RWPE2 (cell line): ENCODE measurements at regions not wholly inside any gene's neighbourhood (a gene's known extent, or its start where the extent isn't known, plus 50 kb on each side); places are given as distances from the start of the nearest gene placed in this dataset.

Experiments
- ATAC-seq: fragments of 200-7000 bp; cut with Tn5 transposase; 3 replicates; pipeline ENCODE4 v1.9.1; 2021; ENCODE audit warnings: low read depth
- DNase-seq: peaks from one replicate; pipeline ENCODE4 v3.0.0-alpha.2; 2020; ENCODE audit warnings: low spot score
- H3K27ac ChIP-seq: fragments of 450-650 bp; 2 replicates; pipeline ENCODE4 v1.5.1; 2017; ENCODE audit warnings: mild to moderate bottlenecking; ENCODE audit not compliant: poor library complexity, severe bottlenecking
- H3K27me3 ChIP-seq: fragments of 250-450 bp; sonication (Bioruptor Pico); 2 replicates; pipeline ENCODE4 v1.5.1; 2021; ENCODE audit warnings: mild to moderate bottlenecking, moderate library complexity; ENCODE audit not compliant: insufficient read depth, poor library complexity, severe bottlenecking
- H3K36me3 ChIP-seq: fragments of 250-450 bp; sonication (Bioruptor Pico); 2 replicates; pipeline ENCODE4 v1.5.1; 2020; ENCODE audit warnings: low read depth, mild to moderate bottlenecking, moderate library complexity
- H3K4me1 ChIP-seq: fragments of 250-450 bp; sonication (Bioruptor Pico); 2 replicates; pipeline ENCODE4 v1.5.1; 2021; ENCODE audit warnings: mild to moderate bottlenecking, moderate library complexity; ENCODE audit not compliant: insufficient read depth, poor library complexity, severe bottlenecking
- H3K4me3 ChIP-seq: fragments of 250-450 bp; sonication (Bioruptor Pico); 2 replicates; pipeline ENCODE4 v1.5.1; 2021; ENCODE audit warnings: mild to moderate bottlenecking, moderate library complexity; ENCODE audit not compliant: severe bottlenecking
- H3K9me3 ChIP-seq: fragments of 250-450 bp; sonication (Bioruptor Pico); 2 replicates; pipeline ENCODE4 v1.5.1; 2021; ENCODE audit warnings: mild to moderate bottlenecking, moderate library complexity; ENCODE audit not compliant: severe bottlenecking
- TF ChIP-seq, protein P1 (sequence below): fragments of 450-650 bp; IDR thresholded peaks from one replicate; pipeline ENCODE4 v1.5.1; 2017; ENCODE audit warnings: mild to moderate bottlenecking, moderate library complexity; ENCODE audit not compliant: poor library complexity, severe bottlenecking

DNA sequence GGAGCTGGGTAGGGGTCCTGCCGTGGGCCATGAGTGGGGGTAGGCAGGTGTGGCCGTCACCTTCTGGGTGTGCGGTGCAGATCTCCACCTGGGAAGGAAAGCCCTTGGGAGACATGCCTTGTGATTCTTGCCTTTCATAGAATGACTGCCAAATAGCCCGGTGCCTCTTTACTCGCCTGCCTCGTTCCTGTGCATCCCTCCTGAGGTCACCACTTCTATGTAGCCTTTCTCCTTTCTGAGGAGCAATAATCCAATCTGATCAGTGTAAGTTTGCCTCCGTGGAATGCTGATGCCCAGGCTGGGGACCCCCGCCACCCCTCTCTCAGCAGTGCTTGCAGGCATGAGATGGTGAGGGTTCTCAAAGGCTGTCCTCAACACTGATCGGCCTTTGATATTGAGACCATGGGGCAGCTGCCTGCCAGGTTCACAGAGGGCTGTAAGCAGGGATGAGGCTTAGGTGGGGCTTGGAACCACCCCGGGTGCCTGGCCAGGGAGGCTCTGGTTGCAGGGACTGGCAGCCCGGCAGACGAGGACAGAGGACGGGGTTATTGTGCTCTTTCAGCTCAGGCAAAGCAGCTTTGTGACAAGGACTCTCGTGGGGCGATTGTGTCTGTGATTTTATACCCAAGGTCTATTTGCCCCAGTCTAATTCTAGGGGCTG lies 86.1 kb upstream of the WNT7B start:
- Histone ChIP-seq H3K27me3 (no peaks in the 10 kb centered on the region), H3K4me3 (no peak overlapping the region), H3K36me3 (peaks cover 12% of the 10 kb centered on the region), H3K4me1 (peaks cover 33% of the 10 kb centered on the region), H3K27ac (peak overlapping the region; percentile 99), H3K9me3 (no peaks in the 10 kb centered on the region)
- TF ChIP-seq, protein P1, sequence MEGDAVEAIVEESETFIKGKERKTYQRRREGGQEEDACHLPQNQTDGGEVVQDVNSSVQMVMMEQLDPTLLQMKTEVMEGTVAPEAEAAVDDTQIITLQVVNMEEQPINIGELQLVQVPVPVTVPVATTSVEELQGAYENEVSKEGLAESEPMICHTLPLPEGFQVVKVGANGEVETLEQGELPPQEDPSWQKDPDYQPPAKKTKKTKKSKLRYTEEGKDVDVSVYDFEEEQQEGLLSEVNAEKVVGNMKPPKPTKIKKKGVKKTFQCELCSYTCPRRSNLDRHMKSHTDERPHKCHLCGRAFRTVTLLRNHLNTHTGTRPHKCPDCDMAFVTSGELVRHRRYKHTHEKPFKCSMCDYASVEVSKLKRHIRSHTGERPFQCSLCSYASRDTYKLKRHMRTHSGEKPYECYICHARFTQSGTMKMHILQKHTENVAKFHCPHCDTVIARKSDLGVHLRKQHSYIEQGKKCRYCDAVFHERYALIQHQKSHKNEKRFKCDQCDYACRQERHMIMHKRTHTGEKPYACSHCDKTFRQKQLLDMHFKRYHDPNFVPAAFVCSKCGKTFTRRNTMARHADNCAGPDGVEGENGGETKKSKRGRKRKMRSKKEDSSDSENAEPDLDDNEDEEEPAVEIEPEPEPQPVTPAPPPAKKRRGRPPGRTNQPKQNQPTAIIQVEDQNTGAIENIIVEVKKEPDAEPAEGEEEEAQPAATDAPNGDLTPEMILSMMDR, result no peak
- ATAC-seq, result no peak
- no peak for DNase-seq

DNA sequence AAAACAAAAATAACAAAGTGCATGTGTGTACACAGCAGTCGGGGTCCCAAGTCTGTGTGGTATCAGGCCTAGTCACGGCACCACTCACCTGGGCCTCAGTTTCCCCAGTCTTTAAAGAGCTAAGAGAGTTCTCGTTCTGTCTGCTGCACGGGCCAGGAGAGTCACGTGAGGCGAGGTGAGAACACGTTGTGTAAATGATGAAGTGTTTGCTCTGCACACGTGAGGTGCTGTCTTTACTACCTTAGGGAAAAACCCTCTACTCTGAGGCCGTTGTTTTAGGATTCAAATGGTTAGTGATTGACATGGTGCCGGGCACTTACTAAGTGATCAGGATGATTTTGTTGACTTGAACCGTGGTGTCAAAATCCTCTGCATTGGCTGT lies 86.5 kb upstream of the PPARA start:
- Histone ChIP-seq H3K9me3 (no peaks in the 10 kb centered on the region), H3K4me1 (peaks cover 36% of the 10 kb centered on the region), H3K36me3 (peaks cover 5% of the 10 kb centered on the region; the same call in 1 of the 2 replicates), H3K4me3 (no peak overlapping the region), H3K27me3 (no peaks in the 10 kb centered on the region), H3K27ac (peak overlapping the region; percentile 99)
- ATAC-seq, result no peak
- TF ChIP-seq, protein P1, result no peak
- DNase-seq, result no peak

DNA sequence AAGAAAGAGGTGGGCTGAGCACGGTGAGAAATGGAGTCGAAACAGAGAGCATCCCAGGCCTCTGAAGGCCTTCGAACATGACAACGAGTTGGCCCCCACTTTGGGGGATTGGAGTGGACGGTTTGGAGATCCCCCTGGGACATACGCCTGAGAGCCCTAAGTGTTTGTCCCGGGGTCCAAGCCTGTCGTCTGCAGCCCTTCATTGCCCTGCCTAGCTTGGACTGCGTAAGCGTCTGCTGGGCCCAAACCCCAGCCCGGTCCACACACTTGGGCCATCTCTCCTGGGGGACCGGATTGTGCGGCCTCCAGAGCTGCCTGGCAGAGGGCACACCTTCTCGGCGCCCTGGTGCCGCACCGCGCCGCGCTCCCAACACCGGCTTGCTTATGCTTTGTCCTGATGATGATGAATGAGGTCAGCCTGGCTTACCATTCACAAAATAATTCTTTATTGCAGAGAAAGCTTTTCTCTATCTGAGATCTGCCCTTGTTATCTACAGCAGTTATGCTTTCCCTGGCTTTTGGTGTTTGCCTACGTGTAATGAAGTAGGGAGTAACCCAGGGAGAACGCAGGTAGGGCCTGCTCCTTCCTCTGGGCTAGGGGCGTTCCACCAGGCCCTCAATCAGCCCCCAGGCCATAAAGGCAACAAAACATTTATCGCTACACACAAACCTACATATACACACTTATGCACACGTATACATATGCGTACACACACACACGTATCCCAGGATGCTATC lies 85.9 kb upstream of the PPARA start:
- H3K4me3 ChIP-seq, result peak overlapping the region; percentile 64
- ATAC-seq (0 out of 3 replicates have a peak, but pooled peaks have one; percentile 5), DNase-seq (no peak)
- H3K36me3 ChIP-seq, result no peaks in the 10 kb centered on the region
- H3K4me1 ChIP-seq, result peaks cover 36% of the 10 kb centered on the region
- H3K27ac ChIP-seq, result peak overlapping the region; percentile 99
- H3K27me3 ChIP-seq, result no peaks in the 10 kb centered on the region
- H3K9me3 ChIP-seq, result no peaks in the 10 kb centered on the region
- TF ChIP-seq, protein P1, result no peak

DNA sequence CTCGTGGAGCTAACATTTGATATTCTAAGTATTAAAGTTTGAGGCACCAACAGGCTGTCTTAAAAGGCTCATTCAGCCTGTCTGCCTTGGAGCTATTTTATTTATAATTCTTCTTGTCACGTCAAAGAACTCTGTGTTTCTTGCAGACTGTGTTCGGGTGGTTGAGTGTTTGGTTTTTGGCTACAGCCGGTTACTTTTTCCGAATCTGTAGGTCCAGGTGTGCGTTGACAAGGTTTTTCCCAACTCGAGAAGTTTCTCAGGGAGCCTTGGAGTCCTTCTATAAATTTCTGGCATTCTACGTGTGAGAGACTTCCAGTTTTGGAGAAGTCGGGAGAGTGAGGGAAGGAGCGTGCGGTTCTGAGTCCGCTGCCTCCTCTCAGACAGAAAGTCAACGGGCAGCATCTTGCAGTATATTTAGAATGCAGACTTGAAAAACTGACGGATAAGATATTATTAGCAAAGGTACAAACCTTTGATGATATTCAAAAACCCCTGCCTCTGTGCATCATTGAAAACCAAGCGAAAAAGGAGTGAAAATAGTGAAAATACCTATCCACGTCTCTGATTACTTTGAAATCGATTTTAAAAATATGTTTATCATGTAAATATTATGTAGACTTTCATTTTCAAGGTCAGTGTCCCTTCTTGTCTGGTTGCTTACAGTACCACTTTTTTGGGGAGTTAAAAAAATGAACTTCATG lies 85.2 kb upstream of the PPARA start:
- Histone ChIP-seq H3K27ac (peak overlapping the region; percentile 99), H3K27me3 (no peaks in the 10 kb centered on the region), H3K36me3 (no peaks in the 10 kb centered on the region), H3K4me3 (peak overlapping the region; percentile 64), H3K4me1 (peaks cover 36% of the 10 kb centered on the region), H3K9me3 (no peaks in the 10 kb centered on the region)
- TF ChIP-seq, protein P1, result no peak
- ATAC-seq (no peak), DNase-seq (no peak)
